GM12873 (cell line): ENCODE measurements at regions not wholly inside any gene's neighbourhood (a gene's known extent, or its start where the extent isn't known, plus 50 kb on each side); places are given as distances from the start of the nearest gene placed in this dataset.

ENCODE experiments used
- CTCF ChIP-seq: IDR thresholded peaks from 2 replicates; pipeline ENCODE4 v1.5.1; 2012; ENCODE audit warnings: low read depth, mild to moderate bottlenecking, moderate library complexity, low read length, control low read depth; ENCODE audit not compliant: insufficient read depth; ENCODE audit errors: missing control alignments

- no peak for TF ChIP-seq CTCF
These were observed 178.1 kb upstream of the COX7C start for GRCh38 chr5:86439593-86440110.

GRCh38 chr5:86442036-86442745, 175.6 kb upstream of the COX7C start:
- TF ChIP-seq CTCF, result no peak

- TF ChIP-seq CTCF, result no peak
These were observed 170.4 kb upstream of the COX7C start for GRCh38 chr5:86447362-86447761.

GRCh38 chr5:86452251-86452650, 165.5 kb upstream of the COX7C start:
- TF ChIP-seq CTCF, result no peak

GRCh38 chr5:86460519-86460918, 157.2 kb upstream of the COX7C start:
- TF ChIP-seq CTCF, result no peak

GRCh38 chr5:86461169-86461956, 156.4 kb upstream of the COX7C start:
- no peak for TF ChIP-seq CTCF

GRCh38 chr5:86463339-86463738, 154.4 kb upstream of the COX7C start:
- peak; percentile 16 for TF ChIP-seq CTCF
